ENCODE measurements at regions not wholly inside any gene's neighbourhood (a gene's known extent, or its start where the extent isn't known, plus 50 kb on each side); places are given as distances from the start of the nearest gene placed in this dataset.

DNA sequence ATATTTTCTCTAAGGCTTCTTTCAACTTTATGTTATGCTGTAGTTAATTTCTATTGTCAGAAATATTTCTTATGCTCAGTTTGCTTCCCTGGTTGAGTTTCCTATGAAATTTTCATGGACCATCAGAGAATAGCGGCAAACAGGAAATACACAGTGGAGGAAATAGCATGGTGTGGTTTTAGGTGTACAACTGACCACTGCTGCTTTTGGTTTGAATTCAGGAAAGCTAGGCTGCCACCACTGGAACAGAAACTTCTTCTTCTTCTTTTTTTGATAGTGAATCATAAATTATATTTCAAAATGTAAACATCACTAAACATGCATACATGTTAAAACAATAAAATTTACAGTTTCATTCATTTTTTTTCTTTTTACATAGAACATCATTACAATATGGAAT is 316.6 kb upstream of the TGFBR2 start:
- 56 to 66% methylated on average over 1 of the region's 1 CpG for WGBS, 2 donors
- H3K27ac ChIP-seq = peak overlapping the region in 4 of 10 donors; percentile 3 to 71 (median 33)
- ATAC-seq = no peak

DNA sequence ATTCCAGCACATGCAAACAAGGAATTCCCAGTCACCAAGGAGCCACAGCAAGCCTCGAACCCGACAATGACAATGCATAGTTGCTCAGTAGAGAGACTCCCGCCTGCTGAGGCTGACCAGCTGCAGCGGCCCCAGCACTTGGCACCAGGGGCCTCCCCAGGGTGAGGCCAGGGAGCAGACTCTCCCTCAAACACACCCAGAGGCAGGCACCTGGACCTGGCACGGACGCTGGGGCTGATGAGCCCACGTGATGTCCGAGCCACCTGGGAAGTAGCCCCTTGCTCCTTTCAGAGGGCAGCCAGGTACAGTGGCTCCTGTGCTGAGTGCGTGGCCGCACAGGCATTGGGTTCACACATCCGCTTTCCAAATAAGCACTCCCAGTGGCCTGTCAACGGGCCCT is 315.9 kb upstream of the TGFBR2 start:
- TF ChIP-seq, protein P1, sequence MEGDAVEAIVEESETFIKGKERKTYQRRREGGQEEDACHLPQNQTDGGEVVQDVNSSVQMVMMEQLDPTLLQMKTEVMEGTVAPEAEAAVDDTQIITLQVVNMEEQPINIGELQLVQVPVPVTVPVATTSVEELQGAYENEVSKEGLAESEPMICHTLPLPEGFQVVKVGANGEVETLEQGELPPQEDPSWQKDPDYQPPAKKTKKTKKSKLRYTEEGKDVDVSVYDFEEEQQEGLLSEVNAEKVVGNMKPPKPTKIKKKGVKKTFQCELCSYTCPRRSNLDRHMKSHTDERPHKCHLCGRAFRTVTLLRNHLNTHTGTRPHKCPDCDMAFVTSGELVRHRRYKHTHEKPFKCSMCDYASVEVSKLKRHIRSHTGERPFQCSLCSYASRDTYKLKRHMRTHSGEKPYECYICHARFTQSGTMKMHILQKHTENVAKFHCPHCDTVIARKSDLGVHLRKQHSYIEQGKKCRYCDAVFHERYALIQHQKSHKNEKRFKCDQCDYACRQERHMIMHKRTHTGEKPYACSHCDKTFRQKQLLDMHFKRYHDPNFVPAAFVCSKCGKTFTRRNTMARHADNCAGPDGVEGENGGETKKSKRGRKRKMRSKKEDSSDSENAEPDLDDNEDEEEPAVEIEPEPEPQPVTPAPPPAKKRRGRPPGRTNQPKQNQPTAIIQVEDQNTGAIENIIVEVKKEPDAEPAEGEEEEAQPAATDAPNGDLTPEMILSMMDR (IDR thresholded peaks at IDR 0.05) = no peak
- peak in 1 of 8 donors; percentile 64 for ATAC-seq
- peaks cover 0 to 68% (median 32%) of the 10 kb centered on the region in 9 donors for H3K4me1 ChIP-seq
- peak overlapping the region in 3 of 10 donors; percentile 13 to 71 (median 60) for H3K27ac ChIP-seq
- WGBS, 2 donors = 90 to 96% methylated on average over 12 of the region's 12 CpGs
- H3K4me3 ChIP-seq = no peak overlapping the region
- intact Hi-C loops (cut with DNase I) = loop anchor here in 1 of 10 donors (10.0 kb wide), 1 partner anchor 394 kb away; no protein-coding TSS in a partner anchor
- H3K9me3 ChIP-seq = no peaks in the 10 kb centered on the region
- DNase-seq = no peak
- no peaks in the 10 kb centered on the region for H3K27me3 ChIP-seq
- H3K36me3 ChIP-seq = no peaks in the 10 kb centered on the region

More for the DNA sequence above, 316.6 kb upstream of the TGFBR2 start:
- H3K4me3 ChIP-seq = no peak overlapping the region
- TF ChIP-seq, protein P1 (IDR thresholded peaks at IDR 0.05) = no peak
- intact Hi-C loops (cut with DNase I) = loop anchor here in 5 of 10 donors (5.0 to 10.0 kb wide), 4 partner anchors 57 to 403 kb away; partner anchors contain the start of gene TGFBR2 (in 2 of the 5)
- no peaks in the 10 kb centered on the region for H3K36me3 ChIP-seq
- no peaks in the 10 kb centered on the region for H3K9me3 ChIP-seq
- peaks cover 0 to 75% (median 38%) of the 10 kb centered on the region in 9 donors for H3K4me1 ChIP-seq
- no peak for DNase-seq
- H3K27me3 ChIP-seq = no peaks in the 10 kb centered on the region

DNA sequence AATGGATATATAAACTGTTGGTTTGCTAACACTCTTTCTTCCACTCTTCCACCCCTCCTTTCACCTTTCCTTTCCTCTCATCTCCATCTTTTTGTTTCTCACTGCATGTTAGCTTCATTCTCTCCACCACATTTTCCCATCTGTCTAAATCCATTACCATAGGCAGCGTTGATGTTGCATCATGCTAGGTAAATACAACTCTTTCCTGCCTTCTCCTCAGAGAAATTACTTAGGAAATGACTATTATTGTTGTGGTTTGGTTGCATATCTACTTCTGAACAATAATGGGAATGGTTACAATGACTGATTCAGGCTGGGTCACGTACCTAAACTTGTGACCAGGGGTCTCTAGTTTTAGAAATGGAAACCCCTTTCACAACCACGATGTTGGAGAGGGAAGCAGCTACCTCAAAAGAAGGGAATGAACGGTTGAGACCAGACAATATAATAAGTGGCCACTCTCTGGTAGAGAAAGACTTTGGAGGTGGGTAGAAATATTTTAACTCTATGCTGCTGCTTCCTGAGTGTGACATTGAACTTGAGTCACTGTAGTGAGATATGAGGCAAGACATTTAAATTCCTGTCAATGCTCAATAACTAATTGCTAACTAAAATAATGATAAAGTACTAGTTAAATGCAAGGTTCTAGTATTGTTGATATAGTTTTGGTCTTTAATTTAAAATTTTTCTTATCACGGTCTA is 314.1 kb upstream of the TGFBR2 start:
- Histone ChIP-seq H3K4me1 (peaks cover 0 to 49% (median 17%) of the 10 kb centered on the region in 9 donors), H3K27me3 (no peaks in the 10 kb centered on the region), H3K9me3 (no peaks in the 10 kb centered on the region), H3K4me3 (no peak overlapping the region), H3K36me3 (no peaks in the 10 kb centered on the region), H3K27ac (peak overlapping the region in 3 of 10 donors; percentile 10 to 70 (median 42))
- ATAC-seq (peak in 2 of 8 donors; percentile 51 to 54), DNase-seq (no peak)
- TF ChIP-seq, protein P1 (IDR thresholded peaks at IDR 0.05) = no peak
- 70 to 79% methylated on average over 5 of the region's 5 CpGs for WGBS, 2 donors
- intact Hi-C loops (cut with DNase I) = loop anchor here in 1 of 10 donors (10.0 kb wide), 1 partner anchor 392 kb away; no protein-coding TSS in a partner anchor

DNA sequence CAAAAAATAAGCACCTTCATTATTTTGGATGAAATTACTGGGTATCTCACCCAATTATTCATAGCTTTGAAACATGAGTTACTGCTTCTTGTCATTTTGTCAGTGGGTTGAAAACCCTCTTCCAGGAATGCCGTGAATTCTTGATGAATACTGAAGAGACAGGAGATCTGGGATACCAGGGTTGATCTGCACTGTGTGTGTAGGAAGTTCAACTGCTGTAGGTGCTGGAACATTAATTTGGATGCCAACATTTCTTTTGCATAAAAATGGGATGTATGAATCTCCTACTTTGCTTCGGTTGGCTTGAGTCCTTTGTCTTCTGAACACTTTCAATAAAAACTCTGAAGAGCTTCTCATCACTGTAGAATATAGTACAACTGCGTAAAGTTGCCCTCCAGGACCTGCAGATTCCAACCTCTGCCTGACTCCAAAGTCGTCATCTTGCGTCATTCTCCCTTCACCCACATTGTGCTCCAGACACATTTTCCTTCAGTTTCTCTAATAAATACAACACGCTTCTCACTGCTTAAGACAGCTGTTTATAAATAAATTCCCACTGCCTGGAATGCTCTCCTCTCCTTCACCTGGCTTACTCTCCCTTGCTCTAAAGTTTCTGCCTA is 312.7 kb upstream of the TGFBR2 start:
- DNase-seq (no peak), ATAC-seq (peak in 3 of 8 donors; percentile 8 to 28 (median 18))
- Histone ChIP-seq H3K9me3 (no peaks in the 10 kb centered on the region), H3K4me1 (peaks cover 0 to 43% (median 15%) of the 10 kb centered on the region in 9 donors), H3K36me3 (no peaks in the 10 kb centered on the region), H3K27ac (peak overlapping the region in 6 of 10 donors; percentile 1 to 51 (median 12)), H3K4me3 (no peak overlapping the region), H3K27me3 (no peaks in the 10 kb centered on the region)
- TF ChIP-seq, protein P1 (IDR thresholded peaks at IDR 0.05) = no peak
- WGBS, 2 donors = 89% methylated on average over 6 of the region's 6 CpGs
- intact Hi-C loops (cut with DNase I) = loop anchor here in 1 of 10 donors (10.0 kb wide), 1 partner anchor 391 kb away; no protein-coding TSS in a partner anchor

All from heart right ventricle (tissue), 16 donors.